ENCODE measurements at regions not wholly inside any gene's neighbourhood (a gene's known extent, or its start where the extent isn't known, plus 50 kb on each side); places are given as distances from the start of the nearest gene placed in this dataset.
"Not testable (repeated sequence)": the region's sequence is repeated elsewhere in the genome, so short reads cannot be mapped to it uniquely, and the experiment has no call there.

DNA sequence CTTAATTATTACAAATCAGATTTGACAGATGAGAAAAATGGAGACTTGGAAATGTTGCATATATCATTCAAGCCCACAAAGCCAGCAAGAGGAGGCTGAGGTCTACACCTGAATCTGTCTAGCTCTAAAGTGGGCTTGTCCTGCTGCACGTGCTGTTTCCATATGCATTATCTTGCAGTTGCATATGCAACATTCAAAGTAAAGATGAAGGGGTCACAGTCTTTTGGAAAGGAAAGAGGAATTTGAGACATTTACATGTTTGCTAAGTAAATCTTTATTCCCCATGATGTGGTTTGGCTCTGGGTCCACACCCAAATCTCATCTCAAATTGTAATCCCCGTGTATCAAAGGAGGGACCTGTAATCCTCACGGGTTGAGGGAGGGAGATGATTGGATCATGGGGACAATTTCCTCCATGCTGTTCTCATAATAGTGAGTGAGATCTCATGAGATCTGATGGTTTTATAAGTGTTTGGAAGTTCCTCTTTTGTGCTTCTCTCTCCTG, 98.3 kb downstream of the BACH1 start:
- DNase-seq (ENCODE audit: low read depth in 3 of 3, low spot score in 2 of 3): no peak

DNA sequence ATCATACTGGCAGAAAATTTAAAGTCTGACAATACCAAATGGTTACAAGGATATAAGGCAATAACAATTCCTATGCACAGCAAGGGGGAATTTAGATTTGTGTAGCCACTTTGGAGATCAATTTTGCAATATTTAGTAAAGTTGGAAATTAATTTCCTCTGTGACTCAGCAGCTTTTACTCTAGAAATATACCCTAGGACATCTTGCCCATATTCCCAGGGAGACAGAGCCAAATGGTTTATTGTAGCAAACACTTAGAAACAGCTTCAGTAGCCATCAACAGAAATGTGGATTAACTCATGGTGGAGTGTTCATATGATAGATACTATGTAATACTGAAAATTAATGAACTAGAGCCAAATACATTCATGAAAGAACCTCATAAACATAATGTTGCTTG, 104.6 kb downstream of the BACH1 start:
- no peak for DNase-seq (ENCODE audit: low read depth in 3 of 3, low spot score in 2 of 3)

DNA sequence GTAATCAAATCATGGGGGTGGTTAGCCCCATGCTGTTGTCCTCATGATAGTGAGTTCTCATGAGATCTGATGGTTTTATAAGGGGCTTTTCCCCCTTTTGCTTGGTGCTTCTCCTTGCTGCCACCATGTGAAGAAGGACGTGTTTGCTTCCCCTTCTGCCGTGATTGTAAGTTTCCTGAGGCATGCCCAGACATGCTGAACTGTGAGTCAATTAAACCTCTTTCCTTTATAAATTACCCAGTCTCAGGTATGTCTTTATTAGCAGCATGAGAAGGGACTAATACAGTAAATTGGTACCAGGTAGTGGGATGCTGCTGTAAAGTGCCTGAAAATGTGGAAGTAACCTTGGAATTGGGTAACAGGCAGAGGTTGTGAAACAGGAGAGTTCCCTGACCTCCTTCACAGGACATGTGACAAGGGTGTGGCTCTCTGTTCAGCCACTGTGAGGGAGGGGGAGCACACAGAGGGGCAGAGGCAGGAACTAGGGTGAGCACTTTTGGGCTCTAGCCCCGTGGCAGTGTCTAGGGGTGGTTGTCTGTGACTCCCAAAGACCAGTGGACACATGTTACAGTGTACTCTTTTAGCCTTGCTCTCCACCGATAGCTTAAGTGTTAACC, 105.3 kb downstream of the BACH1 start:
- DNase-seq (ENCODE audit: low read depth in 3 of 3, low spot score in 2 of 3): no peak

DNA sequence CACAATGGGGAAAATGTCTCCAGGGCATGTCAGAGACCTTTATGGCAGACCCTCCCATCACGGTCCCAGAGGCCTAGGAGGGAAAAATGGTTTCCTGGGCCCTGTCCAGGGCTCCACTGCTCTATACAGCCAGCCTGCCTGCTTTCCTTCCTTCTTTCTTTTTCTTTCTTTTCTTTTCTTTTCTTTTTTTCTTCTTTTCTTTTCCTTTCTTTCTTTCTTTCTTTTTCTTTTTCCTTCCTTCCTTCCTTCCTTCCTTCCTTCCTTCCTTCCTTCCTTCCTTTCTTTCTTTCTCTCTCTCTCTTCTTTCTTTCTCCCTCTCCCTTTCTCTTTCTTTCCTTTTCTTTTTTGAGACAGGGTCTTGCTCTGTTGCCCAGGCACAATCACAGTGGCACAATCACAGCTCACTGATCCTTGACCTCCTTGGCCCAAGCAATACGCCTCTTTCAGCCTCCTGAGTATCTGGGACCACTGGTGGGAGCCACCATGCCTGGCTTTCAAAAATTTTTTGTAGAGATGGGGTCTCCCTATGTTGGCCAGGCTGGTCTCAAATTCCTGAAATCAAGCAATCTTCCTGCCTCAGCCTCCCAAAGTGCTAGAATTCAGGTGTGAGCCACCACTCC, 106.9 kb downstream of the BACH1 start:
- no peak for DNase-seq (ENCODE audit: low read depth in 3 of 3, low spot score in 2 of 3)

DNA sequence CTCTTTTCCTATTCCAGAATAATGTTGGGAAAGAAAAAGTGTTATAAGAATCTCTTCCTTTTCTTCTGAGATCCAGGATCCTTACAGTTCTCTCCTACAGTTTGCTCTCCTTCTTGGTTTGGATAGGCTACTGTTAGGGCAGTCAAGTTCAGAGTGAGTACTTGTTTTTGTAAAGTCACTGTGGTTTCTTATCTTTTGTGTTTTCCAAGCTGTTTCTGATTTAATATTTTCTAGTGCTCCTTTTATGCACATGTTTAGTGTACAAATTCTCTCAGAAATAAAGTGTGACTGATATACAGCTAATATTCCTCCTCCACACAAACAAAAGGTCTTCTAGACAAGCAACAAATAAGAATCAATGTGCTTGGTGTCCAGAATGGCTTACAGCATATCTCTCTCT, 107.7 kb downstream of the BACH1 start:
- no peak for DNase-seq (ENCODE audit: low read depth in 3 of 3, low spot score in 2 of 3)

DNA sequence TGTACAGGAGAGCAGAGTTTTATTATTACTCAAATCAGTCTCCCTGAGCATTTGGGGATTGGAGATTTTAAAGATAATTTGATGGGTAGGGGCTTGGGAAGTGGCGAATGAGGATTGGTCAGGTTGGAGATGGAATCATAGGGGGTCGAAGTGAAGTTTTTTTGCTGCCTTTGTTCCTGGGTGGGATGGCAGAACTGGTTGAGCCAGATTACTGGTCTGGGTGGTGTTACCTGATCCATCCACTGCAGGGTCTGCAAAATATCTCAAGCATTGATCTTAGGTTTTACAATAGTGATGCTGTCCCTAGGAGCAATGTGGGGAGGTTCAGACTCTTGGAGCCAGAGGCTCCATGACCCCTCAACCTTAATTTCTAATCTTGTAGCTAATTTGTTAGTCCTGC, 108.8 kb downstream of the BACH1 start:
- no peak for DNase-seq (ENCODE audit: low read depth in 3 of 3, low spot score in 2 of 3)

DNA sequence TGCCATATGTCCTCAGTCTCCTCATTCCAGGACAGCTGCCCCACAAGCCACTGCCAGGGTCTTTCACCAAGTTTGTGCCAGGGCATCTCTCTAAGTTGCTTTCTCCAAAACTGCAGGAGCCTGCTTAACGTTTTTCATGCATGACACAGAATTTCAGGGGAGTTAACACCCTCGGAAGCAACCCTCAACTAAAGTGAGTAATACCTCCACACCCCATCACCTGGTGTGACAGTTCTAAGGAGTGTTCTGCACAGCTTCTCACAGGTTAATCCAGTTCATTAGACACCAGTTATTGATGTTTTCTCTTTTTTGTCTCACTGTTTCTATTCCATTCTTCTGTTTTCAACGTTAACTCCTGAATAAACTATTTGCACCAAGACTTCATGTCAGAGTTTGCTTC, 115.0 kb downstream of the BACH1 start:
- DNase-seq (ENCODE audit: low read depth in 3 of 3, low spot score in 2 of 3): no peak

DNA sequence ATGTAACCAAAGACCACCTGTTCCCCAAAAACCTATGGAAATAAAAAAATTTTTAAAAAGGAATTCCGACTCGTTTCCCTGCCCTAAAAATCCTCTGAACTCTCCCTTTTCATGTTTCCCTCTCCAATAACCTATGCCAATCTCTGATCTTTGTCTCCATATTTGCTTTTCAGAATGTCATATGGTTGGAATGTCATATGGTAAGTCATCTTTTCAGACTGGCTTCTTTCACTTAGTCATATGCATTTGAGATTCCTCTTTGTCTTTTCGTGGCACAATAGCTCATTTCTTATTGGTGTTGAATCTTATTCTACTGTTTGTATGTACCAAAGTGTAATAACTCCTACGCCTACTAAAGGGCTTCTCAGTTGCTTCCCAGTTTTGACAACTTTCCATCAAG, 117.5 kb downstream of the BACH1 start:
- no peak for DNase-seq (ENCODE audit: low read depth in 3 of 3, low spot score in 2 of 3)

DNA sequence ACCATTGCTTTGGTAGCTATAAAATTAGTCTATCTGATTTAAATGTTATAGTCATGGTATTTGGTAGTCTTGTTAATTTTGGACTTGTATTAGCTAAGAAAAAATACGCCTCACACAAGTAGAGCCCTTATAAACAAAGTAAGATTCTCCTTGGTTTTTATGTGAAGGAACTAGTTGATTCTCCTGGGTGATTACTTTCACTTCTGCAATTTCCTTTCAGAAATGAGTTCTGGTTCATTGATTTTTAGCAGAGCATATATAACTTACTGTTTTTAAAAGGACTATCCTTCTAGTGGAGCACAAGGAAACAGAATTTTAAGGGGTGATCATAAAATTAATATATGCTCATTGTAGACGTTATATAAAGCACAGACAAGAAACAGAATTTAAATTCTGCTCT, 120.1 kb downstream of the BACH1 start:
- DNase-seq (ENCODE audit: low read depth in 3 of 3, low spot score in 2 of 3): no peak

DNA sequence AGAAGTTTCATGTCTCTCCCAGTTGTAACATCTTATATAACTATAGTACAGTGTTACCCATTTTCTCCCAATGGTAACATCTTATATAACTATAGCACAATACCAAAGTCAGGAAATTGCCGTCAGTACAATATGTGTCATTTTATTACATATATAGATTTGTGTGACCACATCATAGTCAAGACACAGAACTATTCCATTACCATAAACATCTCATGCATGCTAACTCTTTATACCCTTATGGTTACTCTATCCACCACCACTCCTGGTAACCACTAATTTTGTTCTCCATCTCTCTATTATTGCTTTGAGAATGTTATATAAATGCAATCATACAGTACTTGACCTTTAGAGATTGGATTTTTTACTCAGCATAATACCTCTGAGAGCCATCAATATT, 120.7 kb downstream of the BACH1 start:
- DNase-seq (ENCODE audit: low read depth in 3 of 3, low spot score in 2 of 3): no peak

DNA sequence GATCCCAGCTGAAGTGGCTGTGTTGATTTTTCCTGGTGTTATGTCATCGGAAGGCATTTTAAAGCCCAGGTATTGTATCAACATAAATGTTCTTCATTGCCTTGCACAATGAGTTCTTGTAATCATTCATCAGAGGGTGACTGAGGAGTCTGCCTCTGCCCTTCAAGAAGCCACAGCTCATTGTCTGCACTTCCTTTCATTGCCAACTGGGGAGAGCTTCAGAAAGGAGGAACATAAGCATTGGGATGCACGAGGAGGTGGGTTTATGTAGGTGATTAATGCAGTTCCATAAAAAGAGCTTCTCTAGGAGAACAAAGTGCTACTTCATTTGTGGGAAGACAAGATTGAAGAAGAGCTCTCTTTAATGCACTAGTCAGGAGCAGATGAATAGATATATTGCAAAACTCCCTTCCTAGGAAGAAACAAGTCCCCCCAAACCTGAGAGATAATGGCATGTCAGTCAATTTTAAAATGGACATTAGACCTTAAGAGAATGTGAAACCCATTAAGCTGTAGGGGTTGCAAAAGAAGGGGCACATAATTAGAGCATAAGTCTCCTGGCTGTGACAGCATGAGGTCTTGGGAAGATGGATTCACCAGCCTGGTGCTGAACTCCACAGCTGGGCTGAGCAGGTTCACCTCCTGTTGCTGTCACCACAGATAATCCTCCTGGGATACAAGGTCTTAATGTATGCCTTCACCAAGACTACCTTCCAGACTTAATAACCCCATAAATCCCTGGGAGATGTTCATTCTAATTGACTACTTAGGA, 124.6 kb downstream of the BACH1 start:
- no peak for DNase-seq (ENCODE audit: low read depth in 3 of 3, low spot score in 2 of 3)

DNA sequence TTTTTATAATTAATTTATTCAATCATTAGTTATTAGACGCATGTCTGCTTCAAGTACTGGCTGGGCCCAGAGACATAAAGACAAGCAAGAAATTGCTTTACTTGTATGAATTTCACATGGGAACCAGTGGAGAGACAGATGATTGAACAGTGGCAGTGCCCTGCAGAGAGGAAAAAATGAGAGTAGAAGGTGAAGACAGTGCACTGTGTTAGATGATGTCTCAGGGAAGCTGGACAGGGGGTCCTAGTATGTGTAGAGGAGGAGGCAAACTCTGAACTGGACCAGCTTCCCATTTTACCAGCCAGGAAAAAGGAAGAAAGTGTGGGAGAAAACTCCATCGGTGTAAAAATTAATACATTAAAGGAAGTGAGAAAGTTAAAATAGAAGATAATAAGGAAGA, 126.0 kb downstream of the BACH1 start:
- no peak for DNase-seq (ENCODE audit: low read depth in 3 of 3, low spot score in 2 of 3)

DNA sequence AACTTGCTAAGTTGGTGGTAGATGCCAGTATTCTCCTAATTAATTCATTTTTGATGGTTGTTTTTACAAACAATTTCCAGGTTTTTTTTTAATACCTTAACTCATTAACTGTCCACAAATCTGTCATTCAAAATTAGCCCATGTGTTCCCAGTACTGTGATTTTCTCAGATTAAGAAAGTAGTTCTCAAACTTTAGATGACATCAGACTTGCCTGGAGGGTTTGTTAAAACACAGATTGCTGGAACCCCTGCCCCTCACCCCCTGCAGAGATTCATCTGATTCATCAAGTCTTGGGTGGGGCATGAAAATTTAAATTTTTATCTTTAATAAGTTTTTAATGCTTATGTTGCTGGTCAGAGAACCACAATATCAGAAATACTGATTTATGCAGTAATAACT, 130.5 kb downstream of the BACH1 start:
- no peak for DNase-seq (ENCODE audit: low read depth in 3 of 3, low spot score in 2 of 3)

DNA sequence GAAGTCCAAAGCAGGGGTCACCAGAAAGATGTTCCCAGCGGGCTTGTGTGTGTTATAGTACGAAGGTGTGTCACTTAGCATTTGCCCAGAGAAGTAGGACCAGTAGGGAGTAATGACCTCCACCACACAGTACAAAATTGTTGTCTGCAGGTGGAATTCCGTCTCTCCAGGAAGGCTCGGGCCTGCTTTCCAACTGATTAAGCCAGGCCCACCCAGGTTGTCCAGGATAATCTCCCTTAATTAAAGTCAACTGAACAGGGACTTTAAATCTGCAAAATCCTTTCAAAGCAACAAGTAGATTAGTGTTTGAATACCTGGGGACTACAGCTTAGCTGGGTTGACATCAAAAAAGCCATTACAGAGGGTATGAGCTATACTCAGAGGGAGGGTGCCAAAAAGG, 131.3 kb downstream of the BACH1 start:
- DNase-seq (ENCODE audit: low read depth in 3 of 3, low spot score in 2 of 3): no peak

DNA sequence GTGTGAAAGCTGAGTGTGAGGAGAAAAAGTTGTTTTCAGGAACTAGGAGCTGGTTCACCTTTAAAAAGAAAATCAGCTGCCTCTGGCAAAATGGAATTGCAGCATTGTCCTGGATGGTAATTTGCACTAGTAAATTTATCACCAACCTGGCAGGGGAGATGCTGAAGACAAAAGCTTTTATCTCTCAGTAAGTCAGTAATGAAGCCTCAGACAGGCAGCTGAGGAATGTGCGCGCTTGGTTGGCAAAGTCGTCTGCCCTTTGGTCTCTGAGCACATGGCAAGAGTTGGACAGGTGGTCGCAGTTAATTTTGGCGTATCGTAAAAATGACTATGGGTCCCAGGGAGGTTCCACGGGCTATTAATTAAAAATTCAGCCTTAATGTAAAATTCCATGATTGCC, 131.9 kb downstream of the BACH1 start:
- peak in 1 of 3 donors; percentile 33 for DNase-seq (ENCODE audit: low read depth in 3 of 3, low spot score in 2 of 3)

DNA sequence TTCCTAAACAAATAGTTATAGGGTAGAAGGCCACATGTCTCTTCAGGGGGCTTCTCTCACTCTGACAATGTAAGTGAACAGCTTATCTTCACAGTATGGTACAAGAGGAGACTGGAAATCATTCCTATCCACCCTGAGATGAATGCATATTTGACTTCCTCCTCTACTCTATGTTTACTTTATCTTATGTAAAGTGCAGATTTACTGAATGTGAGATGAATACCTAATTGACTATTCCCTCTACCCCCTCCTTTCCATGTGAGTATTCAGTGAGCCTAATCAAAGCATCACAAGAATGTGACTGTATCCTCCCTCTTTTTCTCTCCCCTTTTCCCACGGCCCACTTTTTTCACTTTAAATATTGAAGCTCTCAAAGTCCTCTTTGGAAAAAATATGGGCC, 132.5 kb downstream of the BACH1 start:
- DNase-seq (ENCODE audit: low read depth in 3 of 3, low spot score in 2 of 3): no peak

DNA sequence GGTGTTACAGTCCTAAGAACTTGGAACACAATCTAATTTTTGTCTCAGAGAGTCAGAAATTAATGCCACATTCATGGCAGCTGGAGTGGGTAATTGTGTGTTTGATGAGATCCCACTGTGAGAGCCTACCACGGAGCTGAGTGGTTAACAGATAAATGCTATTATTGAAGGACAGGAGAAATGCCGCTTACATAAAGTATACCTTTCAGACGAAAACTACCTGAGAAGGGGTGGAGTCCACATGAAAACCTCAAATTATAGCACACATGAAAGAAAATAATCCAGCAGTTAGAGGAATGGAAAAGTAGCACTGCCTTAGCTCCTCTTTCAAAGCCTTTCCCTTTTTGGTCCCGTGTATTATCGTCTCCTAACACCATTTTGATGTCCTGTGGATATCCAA, 133.0 kb downstream of the BACH1 start:
- no peak for DNase-seq (ENCODE audit: low read depth in 3 of 3, low spot score in 2 of 3)

DNA sequence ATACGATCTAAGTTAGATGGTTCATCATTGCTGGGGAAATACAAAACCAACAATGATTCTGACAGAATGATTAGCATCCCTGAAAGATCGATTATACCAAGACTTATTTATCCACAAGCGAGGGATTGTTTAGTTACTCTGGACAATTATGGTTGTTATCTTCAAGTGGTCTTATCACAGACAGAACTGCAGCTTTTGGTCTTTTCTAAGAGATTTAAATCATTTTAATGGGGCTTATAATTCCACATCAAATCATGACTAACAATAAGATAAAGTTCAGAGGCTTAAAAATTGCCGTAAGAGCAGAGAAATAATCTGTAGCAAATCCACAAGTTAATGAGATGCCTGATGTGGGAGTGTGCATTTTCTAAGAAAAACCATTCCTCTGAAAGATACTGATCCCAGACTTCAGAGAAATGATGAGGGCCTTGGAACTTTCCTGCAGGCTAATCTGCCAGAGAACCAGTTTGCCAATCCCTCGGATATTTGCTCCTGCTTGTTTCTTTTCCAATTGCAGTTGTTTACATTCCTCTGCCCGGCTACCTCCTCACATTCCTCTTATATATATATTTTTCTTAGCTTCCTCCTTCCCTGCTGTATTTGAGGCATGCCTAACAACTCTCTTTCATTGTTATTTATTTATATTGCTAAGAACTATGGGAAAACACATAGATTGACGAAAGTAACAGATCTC, 134.8 kb downstream of the BACH1 start:
- DNase-seq (ENCODE audit: low read depth in 3 of 3, low spot score in 2 of 3): no peak

DNA sequence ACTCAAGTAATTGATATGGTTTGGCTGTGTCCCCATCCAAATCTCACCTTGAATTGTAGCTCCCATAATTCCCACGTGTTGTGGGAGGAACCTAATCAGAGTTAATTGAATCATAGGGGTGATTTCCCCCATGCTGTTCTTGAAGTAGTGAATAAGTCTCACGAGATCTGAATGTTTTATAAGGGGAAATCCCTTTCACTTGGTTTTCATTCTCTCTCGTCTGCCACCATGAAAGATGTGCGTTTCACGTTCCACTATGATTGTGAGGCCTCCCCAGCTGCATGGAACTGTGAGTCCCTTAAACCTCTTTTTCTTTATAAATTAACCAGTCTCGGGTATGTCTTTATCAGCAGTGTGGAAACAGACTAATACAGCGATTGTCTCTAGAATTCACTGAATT, 135.4 kb downstream of the BACH1 start:
- no peak for DNase-seq (ENCODE audit: low read depth in 3 of 3, low spot score in 2 of 3)

DNA sequence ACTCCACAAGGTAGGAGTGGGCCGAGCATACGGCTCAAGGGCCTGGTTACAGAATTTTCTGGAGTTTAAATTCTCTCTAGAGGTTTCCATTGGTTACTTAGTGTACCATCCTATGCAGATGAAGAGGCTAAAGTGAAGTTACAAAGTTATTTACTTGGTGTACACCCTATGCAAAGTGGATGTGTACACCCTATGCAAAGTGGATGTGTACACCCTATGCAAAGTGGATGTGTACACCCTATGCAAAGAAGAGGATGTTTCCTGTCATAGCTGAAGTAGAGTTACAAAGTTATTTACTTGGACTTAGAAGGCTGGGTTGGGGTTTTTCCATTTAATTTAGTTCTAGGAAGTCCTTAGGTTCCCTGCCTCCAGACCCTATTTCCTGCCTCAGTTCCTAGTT, 136.3 kb downstream of the BACH1 start:
- DNase-seq (ENCODE audit: low read depth in 3 of 3, low spot score in 2 of 3): not testable (repeated sequence)

DNA sequence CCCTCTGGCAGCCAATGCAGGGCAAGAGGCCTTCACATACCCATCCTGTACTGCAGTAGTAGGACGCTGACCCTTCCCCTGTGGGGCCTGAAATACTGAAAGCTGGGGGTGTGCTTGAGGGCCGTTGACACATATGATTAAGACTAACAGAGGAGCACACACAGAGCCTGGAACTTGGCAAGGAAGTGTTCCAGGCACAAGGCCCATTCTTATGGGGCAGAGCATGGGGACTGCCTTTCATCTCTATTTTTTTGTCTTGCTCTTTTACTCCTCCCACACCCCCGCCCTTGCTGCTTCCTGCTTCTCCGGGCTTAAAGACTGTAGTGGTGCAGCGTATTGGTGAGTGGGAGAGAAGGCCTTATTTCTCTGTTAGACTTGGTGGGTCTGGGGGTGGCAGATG, 137.4 kb downstream of the BACH1 start:
- no peak for DNase-seq (ENCODE audit: low read depth in 3 of 3, low spot score in 2 of 3)

DNA sequence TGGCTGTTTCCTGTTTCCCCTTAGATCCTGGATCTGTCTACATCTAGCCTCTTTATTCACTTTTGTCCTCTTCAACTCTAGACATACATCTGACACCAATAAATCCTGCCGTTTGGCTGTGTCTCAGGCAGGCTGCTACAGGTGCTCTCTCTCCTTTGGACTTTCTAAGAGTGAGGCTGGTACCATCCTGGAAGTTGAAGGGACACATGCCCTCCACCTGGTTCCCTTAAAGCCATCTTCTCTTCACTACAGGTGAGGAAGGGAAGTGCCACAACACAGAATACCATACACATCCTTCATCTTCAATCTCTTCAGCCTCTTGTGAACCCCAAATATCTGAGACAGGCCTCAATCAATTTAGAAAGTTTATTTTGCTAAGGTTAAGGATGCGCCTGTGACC, 137.9 kb downstream of the BACH1 start:
- no peak for DNase-seq (ENCODE audit: low read depth in 3 of 3, low spot score in 2 of 3)

Measured in right renal cortex interstitium (tissue), 3 donors.